SK-N-SH treated with all-trans-retinoic acid at 6 μM for 48 hours (cell line): ENCODE measurements at regions not wholly inside any gene's neighbourhood (a gene's known extent, or its start where the extent isn't known, plus 50 kb on each side); places are given as distances from the start of the nearest gene placed in this dataset.

Source experiments
- ATAC-seq: fragments of 200-7000 bp; cut with Tn5 transposase; 3 replicates; pipeline ENCODE4 v1.9.1; 2020; ENCODE audit warnings: mild to moderate bottlenecking, moderate library complexity
- ARNTL ChIP-seq: fragments of 450-650 bp; formaldehyde crosslinking; IDR thresholded peaks from 2 replicates; pipeline ENCODE4 v1.5.0; 2020; ENCODE audit warnings: low read depth, mild to moderate bottlenecking, moderate library complexity, borderline replicate concordance
- BACH2 ChIP-seq: fragments of 250-450 bp; sonication (Bioruptor Pico); IDR thresholded peaks from 2 replicates; pipeline ENCODE4 v1.9.0; 2021; ENCODE audit warnings: mild to moderate bottlenecking, borderline replicate concordance
- CSDC2 ChIP-seq: fragments of 250-450 bp; sonication (Bioruptor Pico); IDR thresholded peaks from 2 replicates; pipeline ENCODE4 v1.5.0; 2020; ENCODE audit warnings: mild to moderate bottlenecking, moderate library complexity
- ESRRG ChIP-seq: fragments of 250-450 bp; sonication (Bioruptor Pico); IDR thresholded peaks from 2 replicates; pipeline ENCODE4 v1.6.1; 2021; ENCODE audit warnings: mild to moderate bottlenecking
- GLIS3 ChIP-seq: fragments of 250-450 bp; sonication (Bioruptor Pico); IDR thresholded peaks from 2 replicates; pipeline ENCODE4 v1.5.0; 2020; ENCODE audit warnings: mild to moderate bottlenecking, moderate library complexity
- ISL1 ChIP-seq: fragments of 250-450 bp; sonication (Bioruptor Pico); IDR thresholded peaks from 2 replicates; pipeline ENCODE4 v2.1.2; 2022; ENCODE audit warnings: mild to moderate bottlenecking, moderate library complexity
- OSR1 ChIP-seq: fragments of 250-450 bp; sonication (Bioruptor Pico); IDR thresholded peaks from 2 replicates; pipeline ENCODE4 v1.8.0; 2022; ENCODE audit warnings: moderate library complexity, mild to moderate bottlenecking, inconsistent platforms
- PPARA ChIP-seq: fragments of 250-450 bp; sonication (Bioruptor Pico); IDR thresholded peaks from 2 replicates; pipeline ENCODE4 v1.5.0; 2020; ENCODE audit warnings: mild to moderate bottlenecking, borderline replicate concordance
- RARB ChIP-seq: fragments of 250-450 bp; sonication (Bioruptor Pico); IDR thresholded peaks from 2 replicates; pipeline ENCODE4 v1.8.0; 2021; ENCODE audit warnings: mild to moderate bottlenecking, moderate library complexity
- SNAI2 ChIP-seq: fragments of 250-450 bp; sonication (Bioruptor Pico); IDR thresholded peaks from 2 replicates; pipeline ENCODE4 v1.5.0; 2020; ENCODE audit warnings: mild to moderate bottlenecking, moderate library complexity
- TCF4 ChIP-seq: fragments of 250-450 bp; sonication (Bioruptor Pico); IDR thresholded peaks from 2 replicates; pipeline ENCODE4 v1.8.0; 2021; ENCODE audit warnings: mild to moderate bottlenecking, moderate library complexity, borderline replicate concordance
- TOX ChIP-seq: fragments of 250-450 bp; sonication (Bioruptor Pico); IDR thresholded peaks from 2 replicates; pipeline ENCODE4 v1.8.0; 2021; ENCODE audit warnings: mild to moderate bottlenecking, moderate library complexity, borderline replicate concordance
- ZC3H10 ChIP-seq: fragments of 250-450 bp; sonication (Bioruptor Pico); IDR thresholded peaks from 2 replicates; pipeline ENCODE4 v1.5.1; 2021; ENCODE audit warnings: mild to moderate bottlenecking, moderate library complexity
- ZFP3 ChIP-seq: fragments of 250-450 bp; sonication (Bioruptor Pico); IDR thresholded peaks from 2 replicates; pipeline ENCODE4 v1.5.0; 2020; ENCODE audit warnings: mild to moderate bottlenecking, moderate library complexity
- ZFP30 ChIP-seq: fragments of 450-650 bp; formaldehyde crosslinking; IDR thresholded peaks from 2 replicates; pipeline ENCODE4 v1.5.0; 2022; ENCODE audit warnings: mild to moderate bottlenecking, moderate library complexity
- ZNF565 ChIP-seq: fragments of 450-650 bp; formaldehyde crosslinking; conservative IDR thresholded peaks from 2 replicates; pipeline ENCODE4 v1.5.0; 2020; ENCODE audit warnings: low read depth, mild to moderate bottlenecking, moderate library complexity
- ZNF70 ChIP-seq: fragments of 450-650 bp; formaldehyde crosslinking; IDR thresholded peaks from 2 replicates; pipeline ENCODE4 v1.5.0; 2020; ENCODE audit warnings: mild to moderate bottlenecking, moderate library complexity
- ZNF8 ChIP-seq: fragments of 450-650 bp; formaldehyde crosslinking; IDR thresholded peaks from 2 replicates; pipeline ENCODE4 v1.5.0; 2020; ENCODE audit warnings: mild to moderate bottlenecking, moderate library complexity
- TF ChIP-seq, protein P1 (sequence below): fragments of 250-450 bp; sonication (Bioruptor Pico); IDR thresholded peaks from 2 replicates; pipeline ENCODE4 v1.8.0; 2020; ENCODE audit warnings: mild to moderate bottlenecking, moderate library complexity, borderline replicate concordance
- TF ChIP-seq, protein P2 (sequence below): fragments of 250-450 bp; sonication (Bioruptor Pico); IDR thresholded peaks from 2 replicates; pipeline ENCODE4 v1.5.1; 2021; ENCODE audit warnings: mild to moderate bottlenecking, moderate library complexity
- TF ChIP-seq, protein P3 (sequence below): fragments of 250-450 bp; sonication (Bioruptor Pico); IDR thresholded peaks from 2 replicates; pipeline ENCODE4 v1.5.0; 2020; ENCODE audit warnings: mild to moderate bottlenecking, moderate library complexity
- TF ChIP-seq, protein P4 (sequence below): fragments of 250-450 bp; sonication (Bioruptor Pico); IDR thresholded peaks from 2 replicates; pipeline ENCODE4 v1.8.0; 2021; ENCODE audit warnings: low read depth, mild to moderate bottlenecking, moderate library complexity, borderline replicate concordance

DNA sequence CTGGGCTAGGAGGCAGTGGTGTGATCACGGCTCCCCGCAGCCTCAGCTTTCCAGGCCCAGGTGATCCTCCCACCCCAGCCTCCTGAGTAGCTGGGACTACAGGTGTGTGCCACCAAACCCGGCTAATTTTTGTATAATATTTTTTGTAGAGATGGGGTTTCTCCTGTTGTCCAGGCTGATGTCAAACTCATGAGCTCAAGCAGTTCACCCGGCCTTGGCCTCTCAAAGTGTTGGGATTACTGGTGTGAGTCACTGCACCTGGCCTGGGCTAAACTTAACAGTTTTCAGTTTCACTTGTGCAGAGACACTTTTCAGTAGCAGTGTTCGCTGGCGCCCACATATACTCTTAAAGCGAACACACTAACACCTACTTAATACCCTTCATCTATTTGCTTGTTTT is 205.6 kb upstream of the ZNF608 start (continued):
- TF ChIP-seq, protein P1, sequence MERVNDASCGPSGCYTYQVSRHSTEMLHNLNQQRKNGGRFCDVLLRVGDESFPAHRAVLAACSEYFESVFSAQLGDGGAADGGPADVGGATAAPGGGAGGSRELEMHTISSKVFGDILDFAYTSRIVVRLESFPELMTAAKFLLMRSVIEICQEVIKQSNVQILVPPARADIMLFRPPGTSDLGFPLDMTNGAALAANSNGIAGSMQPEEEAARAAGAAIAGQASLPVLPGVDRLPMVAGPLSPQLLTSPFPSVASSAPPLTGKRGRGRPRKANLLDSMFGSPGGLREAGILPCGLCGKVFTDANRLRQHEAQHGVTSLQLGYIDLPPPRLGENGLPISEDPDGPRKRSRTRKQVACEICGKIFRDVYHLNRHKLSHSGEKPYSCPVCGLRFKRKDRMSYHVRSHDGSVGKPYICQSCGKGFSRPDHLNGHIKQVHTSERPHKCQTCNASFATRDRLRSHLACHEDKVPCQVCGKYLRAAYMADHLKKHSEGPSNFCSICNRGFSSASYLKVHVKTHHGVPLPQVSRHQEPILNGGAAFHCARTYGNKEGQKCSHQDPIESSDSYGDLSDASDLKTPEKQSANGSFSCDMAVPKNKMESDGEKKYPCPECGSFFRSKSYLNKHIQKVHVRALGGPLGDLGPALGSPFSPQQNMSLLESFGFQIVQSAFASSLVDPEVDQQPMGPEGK (CRISPR knock-in tag): no peak

DNA sequence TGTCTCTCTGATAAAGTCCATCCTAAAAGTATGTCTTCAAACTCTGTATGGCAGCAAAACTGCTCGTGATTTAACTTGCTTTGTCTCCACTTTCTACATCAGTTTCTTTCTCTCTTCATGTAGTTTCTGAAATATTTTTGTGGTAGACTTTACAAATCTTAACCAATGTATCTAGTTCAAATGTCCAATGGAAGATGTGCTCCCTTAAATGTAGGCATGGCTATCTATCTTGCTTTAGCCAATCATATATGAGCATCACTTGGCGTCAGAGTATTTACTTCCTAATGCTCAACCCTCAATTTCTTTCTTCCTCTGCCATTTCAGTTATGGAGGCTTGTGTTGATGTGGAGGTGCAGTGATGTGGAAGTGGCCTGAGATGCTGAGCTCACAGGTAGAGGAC is 206.1 kb upstream of the ZNF608 start:
- ATAC-seq: no peak
- TF ChIP-seq ZFP30 (CRISPR knock-in tag): no peak
- TF ChIP-seq GLIS3: no peak
- TF ChIP-seq TOX (CRISPR knock-in tag): no peak
- TF ChIP-seq ZFP3: no peak
- TF ChIP-seq, protein P2, sequence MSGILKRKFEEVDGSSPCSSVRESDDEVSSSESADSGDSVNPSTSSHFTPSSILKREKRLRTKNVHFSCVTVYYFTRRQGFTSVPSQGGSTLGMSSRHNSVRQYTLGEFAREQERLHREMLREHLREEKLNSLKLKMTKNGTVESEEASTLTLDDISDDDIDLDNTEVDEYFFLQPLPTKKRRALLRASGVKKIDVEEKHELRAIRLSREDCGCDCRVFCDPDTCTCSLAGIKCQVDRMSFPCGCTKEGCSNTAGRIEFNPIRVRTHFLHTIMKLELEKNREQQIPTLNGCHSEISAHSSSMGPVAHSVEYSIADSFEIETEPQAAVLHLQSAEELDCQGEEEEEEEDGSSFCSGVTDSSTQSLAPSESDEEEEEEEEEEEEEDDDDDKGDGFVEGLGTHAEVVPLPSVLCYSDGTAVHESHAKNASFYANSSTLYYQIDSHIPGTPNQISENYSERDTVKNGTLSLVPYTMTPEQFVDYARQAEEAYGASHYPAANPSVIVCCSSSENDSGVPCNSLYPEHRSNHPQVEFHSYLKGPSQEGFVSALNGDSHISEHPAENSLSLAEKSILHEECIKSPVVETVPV: no peak
- TF ChIP-seq OSR1 (CRISPR knock-in tag): no peak
- no peak for TF ChIP-seq CSDC2
- TF ChIP-seq, protein P1 (CRISPR knock-in tag): no peak
- no peak for TF ChIP-seq ZC3H10 (CRISPR knock-in tag)
- no peak for TF ChIP-seq ZNF8 (CRISPR knock-in tag)
- TF ChIP-seq ESRRG (CRISPR knock-in tag): no peak
- no peak for TF ChIP-seq BACH2 (CRISPR knock-in tag)
- no peak for TF ChIP-seq TCF4 (CRISPR knock-in tag)
- no peak for TF ChIP-seq SNAI2 (CRISPR knock-in tag)
- no peak for TF ChIP-seq RARB (CRISPR knock-in tag)

DNA sequence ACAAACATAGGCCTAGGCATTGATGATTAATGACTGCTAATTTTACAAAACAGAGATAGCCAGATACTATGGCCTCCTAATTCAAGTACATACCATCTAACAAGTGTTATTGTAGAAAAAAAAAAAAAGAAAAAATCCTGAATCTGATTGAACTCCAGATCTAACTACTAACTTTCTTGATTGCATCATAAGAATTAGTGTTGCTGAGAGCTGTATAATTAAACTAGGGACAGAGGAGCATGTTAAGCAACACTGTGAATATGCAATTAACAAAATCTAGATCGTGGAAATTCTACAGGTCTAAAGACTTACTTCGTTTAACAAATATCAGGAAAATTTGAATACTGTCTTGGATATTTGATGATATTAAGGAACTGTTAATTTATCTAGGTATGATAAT is 208.3 kb upstream of the ZNF608 start:
- ATAC-seq: no peak

DNA sequence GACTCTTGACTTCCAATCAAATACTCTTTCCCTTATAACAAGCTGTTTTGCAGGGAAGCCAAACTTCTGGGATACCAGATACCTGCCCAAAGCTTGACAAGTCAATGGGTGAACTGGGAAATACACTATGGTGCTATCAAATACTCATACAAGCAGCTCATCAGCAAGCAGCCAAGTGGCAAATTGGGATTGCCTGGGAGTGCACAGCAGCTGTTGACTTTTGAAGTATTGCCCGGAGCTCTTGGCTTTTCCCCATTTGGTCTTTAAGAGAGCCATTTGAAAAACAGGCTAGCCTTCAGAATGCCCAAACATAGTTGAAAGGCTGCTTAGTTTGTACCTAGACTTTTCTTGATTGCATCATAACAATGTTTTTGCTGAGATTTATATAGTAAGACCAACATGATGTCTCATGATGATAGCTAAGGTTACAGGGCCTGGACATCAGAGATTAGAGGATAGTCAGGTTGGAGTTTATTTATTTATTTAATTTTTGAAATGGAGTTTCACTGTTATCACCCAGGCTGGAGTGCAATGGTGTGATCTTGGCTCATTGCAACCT is 210.1 kb upstream of the ZNF608 start:
- no peak for TF ChIP-seq SNAI2 (CRISPR knock-in tag)
- no peak for TF ChIP-seq ISL1 (CRISPR knock-in tag)
- no peak for TF ChIP-seq GLIS3
- TF ChIP-seq ZNF8 (CRISPR knock-in tag): no peak
- TF ChIP-seq, protein P2: no peak
- TF ChIP-seq, protein P3, sequence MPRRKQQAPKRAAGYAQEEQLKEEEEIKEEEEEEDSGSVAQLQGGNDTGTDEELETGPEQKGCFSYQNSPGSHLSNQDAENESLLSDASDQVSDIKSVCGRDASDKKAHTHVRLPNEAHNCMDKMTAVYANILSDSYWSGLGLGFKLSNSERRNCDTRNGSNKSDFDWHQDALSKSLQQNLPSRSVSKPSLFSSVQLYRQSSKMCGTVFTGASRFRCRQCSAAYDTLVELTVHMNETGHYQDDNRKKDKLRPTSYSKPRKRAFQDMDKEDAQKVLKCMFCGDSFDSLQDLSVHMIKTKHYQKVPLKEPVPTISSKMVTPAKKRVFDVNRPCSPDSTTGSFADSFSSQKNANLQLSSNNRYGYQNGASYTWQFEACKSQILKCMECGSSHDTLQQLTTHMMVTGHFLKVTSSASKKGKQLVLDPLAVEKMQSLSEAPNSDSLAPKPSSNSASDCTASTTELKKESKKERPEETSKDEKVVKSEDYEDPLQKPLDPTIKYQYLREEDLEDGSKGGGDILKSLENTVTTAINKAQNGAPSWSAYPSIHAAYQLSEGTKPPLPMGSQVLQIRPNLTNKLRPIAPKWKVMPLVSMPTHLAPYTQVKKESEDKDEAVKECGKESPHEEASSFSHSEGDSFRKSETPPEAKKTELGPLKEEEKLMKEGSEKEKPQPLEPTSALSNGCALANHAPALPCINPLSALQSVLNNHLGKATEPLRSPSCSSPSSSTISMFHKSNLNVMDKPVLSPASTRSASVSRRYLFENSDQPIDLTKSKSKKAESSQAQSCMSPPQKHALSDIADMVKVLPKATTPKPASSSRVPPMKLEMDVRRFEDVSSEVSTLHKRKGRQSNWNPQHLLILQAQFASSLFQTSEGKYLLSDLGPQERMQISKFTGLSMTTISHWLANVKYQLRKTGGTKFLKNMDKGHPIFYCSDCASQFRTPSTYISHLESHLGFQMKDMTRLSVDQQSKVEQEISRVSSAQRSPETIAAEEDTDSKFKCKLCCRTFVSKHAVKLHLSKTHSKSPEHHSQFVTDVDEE (CRISPR knock-in tag): no peak
- TF ChIP-seq ZNF70 (CRISPR knock-in tag): no peak
- no peak for TF ChIP-seq ARNTL (CRISPR knock-in tag)
- no peak for TF ChIP-seq TOX (CRISPR knock-in tag)
- TF ChIP-seq ZFP3: no peak
- no peak for TF ChIP-seq TCF4 (CRISPR knock-in tag)
- TF ChIP-seq, protein P4, sequence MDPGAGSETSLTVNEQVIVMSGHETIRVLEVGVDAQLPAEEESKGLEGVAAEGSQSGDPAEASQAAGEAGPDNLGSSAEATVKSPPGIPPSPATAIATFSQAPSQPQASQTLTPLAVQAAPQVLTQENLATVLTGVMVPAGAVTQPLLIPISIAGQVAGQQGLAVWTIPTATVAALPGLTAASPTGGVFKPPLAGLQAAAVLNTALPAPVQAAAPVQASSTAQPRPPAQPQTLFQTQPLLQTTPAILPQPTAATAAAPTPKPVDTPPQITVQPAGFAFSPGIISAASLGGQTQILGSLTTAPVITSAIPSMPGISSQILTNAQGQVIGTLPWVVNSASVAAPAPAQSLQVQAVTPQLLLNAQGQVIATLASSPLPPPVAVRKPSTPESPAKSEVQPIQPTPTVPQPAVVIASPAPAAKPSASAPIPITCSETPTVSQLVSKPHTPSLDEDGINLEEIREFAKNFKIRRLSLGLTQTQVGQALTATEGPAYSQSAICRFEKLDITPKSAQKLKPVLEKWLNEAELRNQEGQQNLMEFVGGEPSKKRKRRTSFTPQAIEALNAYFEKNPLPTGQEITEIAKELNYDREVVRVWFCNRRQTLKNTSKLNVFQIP (CRISPR knock-in tag): no peak
- TF ChIP-seq OSR1 (CRISPR knock-in tag): no peak
- no peak for TF ChIP-seq PPARA
- no peak for TF ChIP-seq ESRRG (CRISPR knock-in tag)
- no peak for TF ChIP-seq RARB (CRISPR knock-in tag)
- no peak for TF ChIP-seq ZNF565
- TF ChIP-seq BACH2 (CRISPR knock-in tag): no peak
- TF ChIP-seq, all 23 proteins: peak for 0
- no peak for ATAC-seq

More for the DNA sequence above, 208.3 kb upstream of the ZNF608 start:
- TF ChIP-seq BACH2 (CRISPR knock-in tag): no peak
- no peak for TF ChIP-seq ZNF565
- no peak for TF ChIP-seq ESRRG (CRISPR knock-in tag)
